NK-92 treated with Interleukin-12 subunit alpha and Interleukin-12 subunit beta, amount 100 ng/mL, for 24 hours (cell line): ENCODE measurements at regions not wholly inside any gene's neighbourhood (a gene's known extent, or its start where the extent isn't known, plus 50 kb on each side); places are given as distances from the start of the nearest gene placed in this dataset.
"Not testable (repeated sequence)": the region's sequence is repeated elsewhere in the genome, so short reads cannot be mapped to it uniquely, and the experiment has no call there.

ENCODE experiments used
- DNase-seq: peaks from one replicate; lab custom pipeline; 2025; lab: John Stamatoyannopoulos, UW

GRCh38 chr3:40645883-40646282 is 121.1 kb downstream of the ZNF621 start:
- DNase-seq = no peak

DNA sequence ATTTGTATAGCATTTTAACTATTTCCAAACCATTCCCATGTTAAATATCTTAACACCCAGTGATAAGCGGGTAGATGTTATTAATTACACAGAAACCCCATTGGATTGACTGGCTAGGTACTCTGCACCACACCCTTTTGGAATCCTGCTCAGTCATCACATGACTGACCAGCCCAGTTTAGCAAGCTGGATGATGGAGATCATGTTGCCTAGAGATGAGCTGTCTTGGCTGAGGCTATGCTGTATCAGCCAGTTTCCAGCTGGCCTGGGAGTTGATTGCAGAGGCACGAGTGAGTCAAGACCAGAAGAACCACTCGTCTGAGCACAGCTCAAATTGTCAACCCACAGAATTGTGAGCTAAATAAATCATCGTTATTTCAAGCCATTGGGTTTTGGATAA is 124.6 kb downstream of the ZNF621 start:
- no peak for DNase-seq

DNA sequence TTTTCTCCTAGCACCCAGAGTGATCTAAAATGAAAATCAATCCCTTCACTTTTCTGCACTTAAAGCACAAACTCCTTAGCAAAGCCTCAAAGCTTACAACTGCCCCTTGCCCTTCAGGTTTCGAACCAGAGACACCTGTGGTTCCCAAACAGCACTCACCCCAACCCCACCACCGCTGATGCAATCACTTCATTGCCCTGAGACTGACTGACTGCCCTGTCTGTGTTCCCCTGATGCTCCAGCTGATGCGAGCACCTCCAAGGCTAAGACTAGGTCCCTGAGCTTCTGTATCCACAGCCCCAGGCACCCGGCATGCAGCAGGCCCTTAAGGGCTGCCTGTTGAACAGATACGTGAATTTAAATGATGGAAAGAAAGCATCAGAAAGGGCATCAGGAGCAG is 127.3 kb downstream of the ZNF621 start:
- DNase-seq = no peak

DNA sequence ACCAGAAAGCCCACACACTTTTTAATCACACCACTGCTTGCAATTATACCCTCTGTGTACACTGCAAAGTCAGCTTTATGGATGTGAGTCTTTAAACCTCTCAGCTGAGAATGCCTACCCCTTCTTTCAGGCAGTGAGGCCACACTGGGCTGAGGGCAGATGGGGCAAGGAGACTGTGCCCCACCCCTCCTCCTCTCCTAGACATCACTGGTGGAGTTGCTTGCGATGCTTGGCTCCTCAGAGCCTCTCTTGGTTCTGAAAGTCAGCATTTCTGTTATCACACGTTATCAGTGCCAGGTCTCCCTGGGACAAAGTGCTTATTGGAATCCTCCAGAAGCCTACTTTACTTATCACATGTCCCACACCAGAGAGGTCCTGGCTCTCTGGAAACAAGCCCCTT is 128.2 kb downstream of the ZNF621 start:
- DNase-seq = no peak

DNA sequence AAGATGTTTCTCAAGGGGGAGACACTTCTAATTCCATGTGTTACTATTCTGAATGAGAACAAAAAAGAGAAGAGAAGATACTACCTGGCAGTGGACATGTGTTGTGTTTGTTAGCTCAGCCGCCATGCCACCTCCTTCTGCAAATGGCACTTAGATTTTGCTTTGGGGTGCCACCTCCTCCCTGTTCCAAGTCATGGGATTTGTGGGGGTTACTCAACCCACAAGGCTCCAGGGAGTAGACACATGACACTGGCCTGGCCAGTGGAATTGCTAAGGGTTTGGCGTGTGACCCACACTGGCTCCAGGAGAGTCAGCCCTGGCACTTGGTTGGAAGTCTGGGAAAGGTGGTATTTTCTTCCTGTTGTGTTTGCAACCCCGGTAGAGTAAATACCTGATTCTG is 129.1 kb downstream of the ZNF621 start:
- no peak for DNase-seq

DNA sequence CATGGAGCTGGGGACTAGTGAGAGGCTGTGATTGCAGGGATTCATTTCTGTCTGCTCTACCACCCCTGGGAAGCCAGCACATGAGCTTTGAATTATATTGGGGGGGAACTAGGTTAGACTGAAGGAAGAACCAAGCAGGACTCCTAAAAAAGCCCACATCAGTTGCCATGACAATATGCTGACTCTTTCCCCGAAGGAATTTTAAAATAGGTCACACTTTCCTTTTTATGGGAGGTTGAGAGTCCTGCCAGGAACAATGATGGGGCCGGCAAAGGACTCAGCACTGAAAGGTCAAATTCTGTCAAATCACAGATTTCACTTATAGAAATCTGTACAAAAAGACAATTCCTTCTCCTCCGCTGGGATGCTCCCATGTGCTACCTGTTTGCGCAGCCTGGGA is 130.8 kb downstream of the ZNF621 start:
- no peak for DNase-seq

- DNase-seq = no peak
These were observed 132.9 kb downstream of the ZNF621 start for GRCh38 chr3:40657623-40658022.

DNA sequence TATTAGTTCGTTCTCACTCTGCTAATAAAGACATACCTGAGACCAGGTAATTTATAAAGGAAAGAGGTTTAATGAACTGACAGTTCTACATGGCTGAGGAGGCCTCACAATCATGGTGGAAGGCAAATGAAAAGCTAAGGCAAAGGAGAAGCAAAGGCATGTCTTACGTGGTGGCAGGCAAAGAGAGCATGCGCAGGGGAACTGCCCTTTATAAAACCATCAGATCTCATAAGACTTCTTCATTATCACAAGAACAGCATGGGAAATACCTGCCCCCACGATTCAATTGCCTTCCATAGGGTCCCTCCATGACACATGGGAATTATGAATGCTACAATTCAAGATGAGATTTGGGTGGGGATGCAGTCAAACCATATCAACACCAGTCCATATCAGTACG is 133.5 kb downstream of the ZNF621 start:
- DNase-seq = no peak

GRCh38 chr3:40660554-40660953 is 135.8 kb downstream of the ZNF621 start:
- DNase-seq = no peak

- no peak for DNase-seq
These were observed 136.5 kb downstream of the ZNF621 start for GRCh38 chr3:40661284-40661683.

- DNase-seq = no peak
These were observed 138.5 kb downstream of the ZNF621 start for GRCh38 chr3:40663280-40663679.

DNA sequence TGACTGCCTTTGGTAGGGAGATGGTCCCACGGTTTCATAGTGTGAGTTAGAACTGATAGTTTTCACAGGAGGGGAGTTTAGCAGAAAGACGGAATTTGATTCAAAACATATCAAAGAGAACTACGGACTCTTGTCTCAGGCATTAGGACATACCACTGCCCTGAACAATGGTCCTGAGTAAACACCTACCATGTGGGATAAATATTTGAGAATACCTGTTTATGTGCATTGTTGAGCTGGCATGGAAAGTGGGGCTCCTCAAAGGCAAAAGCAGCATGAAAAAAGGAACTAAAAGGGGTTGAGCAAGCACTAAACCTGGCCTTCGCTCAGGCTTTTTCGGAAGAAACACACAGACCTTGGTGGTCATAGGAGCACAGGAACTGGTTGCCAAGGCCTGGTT is 144.4 kb downstream of the ZNF621 start:
- DNase-seq = no peak

DNA sequence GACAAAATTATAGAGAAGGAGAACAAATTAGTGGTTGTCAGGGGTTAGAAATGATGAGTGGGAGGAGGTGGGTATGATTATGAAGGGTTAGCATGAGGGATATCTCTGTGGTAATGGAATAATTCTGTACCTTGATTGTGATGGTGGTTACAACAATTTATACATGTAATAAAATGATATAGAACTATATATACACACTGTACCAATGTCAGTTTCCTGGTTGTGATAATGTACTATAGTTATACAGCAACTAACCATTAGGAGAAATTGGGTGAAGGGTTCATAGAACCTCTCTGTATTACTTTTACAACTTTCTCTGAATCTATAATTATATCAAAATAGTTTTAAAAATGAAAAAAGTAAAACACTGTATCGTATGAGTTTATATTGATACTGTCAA is 148.1 kb downstream of the ZNF621 start:
- no peak for DNase-seq

GRCh38 chr3:40677321-40677720 is 152.6 kb downstream of the ZNF621 start:
- no peak for DNase-seq

- DNase-seq = no peak
These were observed 153.0 kb downstream of the ZNF621 start for GRCh38 chr3:40677749-40678148.

DNA sequence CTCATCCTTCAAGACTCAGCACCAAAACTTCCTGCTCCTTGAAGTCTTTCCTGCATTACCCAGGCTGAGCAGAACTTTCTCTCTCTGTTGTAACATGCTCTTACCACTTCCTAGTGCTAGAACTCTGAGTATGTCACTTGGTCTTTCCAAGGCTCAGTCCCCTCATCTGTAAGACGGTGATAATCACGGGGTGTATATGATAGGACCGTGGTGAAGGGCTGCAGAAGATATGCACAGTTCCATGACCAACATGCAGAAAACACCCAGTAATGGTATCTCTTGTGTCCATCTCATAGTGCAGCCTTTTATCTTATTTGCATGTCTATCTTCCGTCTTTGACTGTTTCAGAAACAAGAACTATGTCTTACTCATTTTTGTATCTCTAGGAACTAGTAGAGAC is 154.5 kb downstream of the ZNF621 start:
- DNase-seq = no peak

GRCh38 chr3:40680685-40681657 is 156.2 kb downstream of the ZNF621 start:
- DNase-seq = no peak

- no peak for DNase-seq
These were observed 156.9 kb downstream of the ZNF621 start for GRCh38 chr3:40681658-40682055.

- DNase-seq = no peak
These were observed 165.1 kb downstream of the ZNF621 start for GRCh38 chr3:40689837-40690236.

DNA sequence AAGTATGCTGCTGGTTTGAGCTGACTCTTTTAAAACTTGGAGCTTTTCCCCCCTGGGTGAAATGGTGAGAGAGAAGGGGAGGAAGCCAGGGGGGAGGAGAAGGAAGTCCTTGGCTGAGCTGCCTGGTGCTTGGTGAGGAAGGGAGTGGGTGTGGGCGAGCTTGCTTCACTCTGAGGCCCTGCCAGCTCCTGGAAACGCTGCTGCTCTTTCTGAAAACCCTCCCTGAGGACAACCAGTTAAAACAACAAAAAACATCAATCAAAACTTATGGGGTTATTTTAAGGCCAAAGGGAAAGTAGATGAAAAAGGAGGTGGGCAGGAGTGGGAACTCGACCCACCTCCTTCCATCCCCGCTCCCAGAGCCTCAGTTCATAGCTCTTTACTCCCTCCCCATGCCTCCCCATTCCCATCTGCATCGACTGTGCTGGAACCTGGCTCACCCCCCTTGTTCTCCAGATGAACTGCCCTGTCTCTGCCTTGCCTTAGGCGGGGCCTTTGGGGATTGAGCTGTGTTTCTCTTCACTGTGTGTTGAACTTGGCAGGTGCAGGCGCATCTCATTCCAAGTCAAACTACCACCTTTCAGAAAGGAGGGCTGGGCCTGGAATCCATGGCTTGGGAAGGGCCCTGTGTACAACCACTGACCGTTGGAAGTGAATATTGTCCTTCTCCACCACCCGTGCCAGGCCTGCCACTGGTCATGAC is 166.1 kb downstream of the ZNF621 start:
- no peak for DNase-seq

GRCh38 chr3:40691452-40691861 is 166.7 kb downstream of the ZNF621 start:
- DNase-seq = no peak

- no peak for DNase-seq
These were observed 171.1 kb downstream of the ZNF621 start for GRCh38 chr3:40695848-40696247.

- DNase-seq = not testable (repeated sequence)
These were observed 173.9 kb downstream of the ZNF621 start for GRCh38 chr3:40698611-40699010.
